KOPT-K1 (cell line): ENCODE measurements at regions not wholly inside any gene's neighbourhood (a gene's known extent, or its start where the extent isn't known, plus 50 kb on each side); places are given as distances from the start of the nearest gene placed in this dataset.

Experiments
- H3K27ac ChIP-seq: fragments of 200-600 bp; sonication (generic); 2 replicates; pipeline ENCODE4 v1.5.1; 2016; ENCODE audit warnings: antibody characterized with exemption, mild to moderate bottlenecking, low read depth, low read length; ENCODE audit not compliant: poor library complexity, severe bottlenecking
- H3K36me3 ChIP-seq: fragments of 200-600 bp; sonication (generic); 2 replicates; pipeline ENCODE4 v1.5.1; 2017; ENCODE audit warnings: antibody characterized with exemption, mild to moderate bottlenecking, low read length, moderate library complexity; ENCODE audit not compliant: insufficient read depth
- H3K9me3 ChIP-seq: fragments of 200-600 bp; sonication (generic); 2 replicates; pipeline ENCODE4 v1.5.1; 2017; ENCODE audit warnings: antibody characterized with exemption, low read length, mild to moderate bottlenecking; ENCODE audit not compliant: insufficient read depth, poor library complexity, severe bottlenecking

DNA sequence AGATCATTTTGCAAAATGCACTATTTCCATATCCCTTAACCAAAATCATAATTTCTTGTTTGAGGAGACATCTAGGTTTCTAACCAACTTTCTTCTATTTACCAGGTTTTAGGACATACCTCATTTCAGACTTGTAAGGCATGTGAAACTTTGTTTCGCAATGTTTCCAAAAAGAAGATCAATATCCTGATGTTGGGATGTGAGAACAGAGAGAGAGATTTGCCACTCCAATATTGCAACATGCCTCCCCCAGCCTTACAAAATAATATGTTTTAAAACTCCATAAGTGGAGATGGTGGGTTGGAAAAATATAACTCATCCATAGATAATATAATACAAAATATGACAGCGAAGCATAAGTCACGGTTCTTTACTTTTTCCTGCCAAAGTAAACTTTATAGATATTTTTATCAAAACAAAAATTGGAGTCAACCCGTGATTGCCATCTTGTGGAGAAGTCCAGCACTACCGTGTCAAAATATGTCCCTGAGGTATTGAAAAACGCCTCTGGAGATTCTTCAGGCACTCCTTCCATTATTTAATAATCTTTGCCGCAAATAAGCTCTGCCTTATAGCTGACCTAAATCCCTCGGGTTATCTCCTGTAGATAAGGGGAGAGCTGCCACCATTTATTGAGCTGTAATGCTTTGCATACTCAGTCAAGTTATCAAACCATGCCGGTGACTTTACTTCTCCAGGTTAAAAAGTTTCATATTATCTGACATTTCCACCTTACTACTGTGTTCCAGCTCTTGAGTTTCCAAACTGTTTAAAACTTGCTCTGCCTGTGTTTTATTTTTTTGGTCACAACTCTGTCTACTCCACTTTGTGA, 534.2 kb downstream of the HACE1 start:
- H3K36me3 ChIP-seq: no peaks in the 10 kb centered on the region
- no peak overlapping the region for H3K27ac ChIP-seq
- no peaks in the 10 kb centered on the region for H3K9me3 ChIP-seq

DNA sequence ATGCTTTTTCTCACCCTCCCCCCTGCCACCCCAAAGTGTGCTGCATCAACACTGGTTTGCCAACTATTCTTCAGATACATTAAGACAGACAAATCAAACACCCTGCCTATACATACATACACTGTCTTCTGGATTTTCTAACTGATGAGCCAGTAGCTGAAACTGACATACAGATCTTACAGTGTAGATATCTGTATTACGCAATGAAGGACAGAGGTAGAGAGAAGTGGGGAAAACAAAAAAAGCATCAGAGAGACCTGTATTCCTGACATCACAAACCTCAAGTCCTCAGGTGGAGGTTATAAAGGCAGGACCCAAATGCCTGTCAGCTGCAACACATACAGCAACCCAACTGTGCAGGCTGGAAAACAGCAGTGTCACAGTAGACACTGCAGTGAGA, 535.4 kb downstream of the HACE1 start:
- H3K27ac ChIP-seq: no peak overlapping the region
- no peaks in the 10 kb centered on the region for H3K36me3 ChIP-seq
- no peaks in the 10 kb centered on the region for H3K9me3 ChIP-seq

DNA sequence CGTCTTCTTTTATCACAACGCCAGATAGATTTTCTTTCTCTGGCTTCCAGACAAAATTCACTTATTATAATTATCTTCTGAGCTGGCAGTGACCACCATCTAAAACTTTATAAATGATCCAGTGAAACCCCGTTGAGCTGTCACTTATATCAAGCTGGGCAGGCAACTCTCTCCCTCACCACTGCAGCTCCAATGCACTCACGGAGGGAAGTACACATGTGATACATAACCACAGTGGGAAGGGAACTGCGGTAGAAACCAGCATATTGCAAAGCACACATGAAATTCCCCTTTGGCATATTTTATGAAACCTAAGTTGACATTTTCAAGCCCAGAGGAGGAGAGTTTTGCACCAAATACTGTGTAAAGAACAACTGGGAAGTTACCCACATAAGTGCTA, 536.9 kb downstream of the HACE1 start:
- H3K36me3 ChIP-seq: no peaks in the 10 kb centered on the region
- no peaks in the 10 kb centered on the region for H3K9me3 ChIP-seq
- no peak overlapping the region for H3K27ac ChIP-seq

DNA sequence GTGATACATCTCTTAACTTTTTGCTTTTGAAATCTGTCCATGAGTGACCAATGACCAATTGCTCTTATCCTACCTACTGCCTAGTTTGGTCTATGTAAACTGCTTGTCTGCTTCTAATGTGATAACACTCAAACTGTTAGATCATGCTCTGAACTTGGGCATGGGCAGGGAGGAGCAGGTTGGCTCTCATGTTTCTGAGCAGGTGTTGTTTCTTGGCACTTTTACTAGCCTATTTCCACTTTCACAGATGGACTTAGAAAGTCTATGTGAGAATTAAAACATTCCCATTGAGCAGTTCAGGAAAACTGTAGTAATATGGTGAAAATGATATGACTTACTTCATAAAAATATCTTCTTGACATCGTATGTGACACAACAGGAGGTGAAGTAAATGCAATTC, 538.4 kb downstream of the HACE1 start:
- H3K27ac ChIP-seq: no peak overlapping the region
- H3K9me3 ChIP-seq: no peaks in the 10 kb centered on the region
- H3K36me3 ChIP-seq: no peaks in the 10 kb centered on the region

DNA sequence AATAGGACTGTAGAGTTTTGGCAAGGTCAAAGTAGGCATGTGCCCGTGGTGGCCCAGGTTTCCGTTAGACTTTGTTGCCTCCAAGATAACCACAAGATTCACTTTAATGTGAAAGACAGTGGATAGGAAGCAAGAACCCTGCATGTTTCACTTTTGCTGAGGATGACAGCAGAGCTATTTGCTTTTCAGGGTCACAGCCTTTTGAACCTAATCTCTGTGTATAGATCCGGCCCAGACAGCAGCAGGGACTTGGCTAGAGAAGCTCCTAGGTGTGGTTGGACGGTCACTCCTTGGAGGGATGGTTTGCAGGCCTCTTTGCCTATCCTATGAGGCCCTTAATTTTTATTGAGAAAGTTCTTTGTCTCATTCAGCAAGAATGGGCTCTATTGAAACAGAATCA, 538.8 kb downstream of the HACE1 start:
- no peaks in the 10 kb centered on the region for H3K9me3 ChIP-seq
- no peak overlapping the region for H3K27ac ChIP-seq
- H3K36me3 ChIP-seq: no peaks in the 10 kb centered on the region

DNA sequence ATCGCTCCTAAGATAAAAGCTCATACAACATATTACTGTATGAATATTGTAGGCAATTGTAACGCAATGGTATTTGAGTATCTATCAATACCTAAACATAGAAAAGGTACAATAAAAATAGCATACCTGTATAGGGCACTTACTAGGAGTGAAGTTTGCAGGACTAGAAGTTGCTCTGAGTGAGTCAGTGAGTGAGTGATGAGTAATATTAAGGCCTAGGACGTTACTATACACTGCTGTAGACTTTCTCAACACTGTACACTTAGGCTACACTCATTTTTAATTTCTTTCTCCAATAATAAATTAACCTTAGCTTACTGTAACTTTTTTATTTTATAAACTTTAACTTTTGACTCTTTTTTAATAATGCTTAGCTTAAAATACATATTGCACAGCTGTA, 546.9 kb downstream of the HACE1 start:
- Histone ChIP-seq H3K9me3 (no peaks in the 10 kb centered on the region), H3K27ac (no peak overlapping the region), H3K36me3 (no peaks in the 10 kb centered on the region)

DNA sequence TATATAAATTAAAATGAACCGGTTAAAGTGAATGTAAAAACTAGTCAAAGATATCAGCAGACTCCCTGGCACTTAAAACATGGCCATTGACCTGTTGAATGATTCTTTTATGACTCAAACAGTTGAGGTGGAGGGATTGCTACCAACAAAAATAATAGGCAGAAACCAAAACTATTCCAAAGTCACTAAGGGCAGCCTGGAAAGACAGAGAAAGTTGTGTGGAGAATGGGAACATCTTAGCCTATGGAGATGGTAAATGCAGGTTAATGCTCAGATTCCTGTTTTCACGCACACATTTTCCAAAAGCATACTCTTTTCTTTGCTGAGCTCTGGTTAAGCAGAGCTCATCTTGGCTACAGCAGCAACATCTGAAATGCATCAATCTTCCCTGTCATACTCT, 553.5 kb downstream of the HACE1 start:
- Histone ChIP-seq H3K36me3 (no peaks in the 10 kb centered on the region), H3K9me3 (no peaks in the 10 kb centered on the region), H3K27ac (no peak overlapping the region)

DNA sequence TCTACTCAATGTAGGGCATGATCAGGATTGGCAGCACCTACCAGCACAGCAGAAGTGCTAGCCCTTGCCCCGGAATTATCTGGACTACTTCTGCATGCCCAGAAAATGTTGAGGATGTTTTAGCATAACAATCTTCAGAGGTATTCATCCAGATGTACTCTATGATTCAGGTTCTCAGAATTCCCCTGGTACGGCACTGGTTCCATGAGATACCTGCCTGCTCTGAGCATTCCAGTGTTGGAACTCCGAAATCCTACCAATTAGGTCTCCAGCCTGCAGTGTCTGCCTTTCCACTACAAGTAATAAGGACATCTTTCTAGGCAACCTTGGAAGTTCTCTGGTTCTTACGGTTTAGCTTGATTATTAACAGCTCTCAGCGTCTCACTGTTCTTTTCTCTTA, 554.5 kb downstream of the HACE1 start:
- H3K36me3 ChIP-seq: no peaks in the 10 kb centered on the region
- no peaks in the 10 kb centered on the region for H3K9me3 ChIP-seq
- H3K27ac ChIP-seq: no peak overlapping the region

DNA sequence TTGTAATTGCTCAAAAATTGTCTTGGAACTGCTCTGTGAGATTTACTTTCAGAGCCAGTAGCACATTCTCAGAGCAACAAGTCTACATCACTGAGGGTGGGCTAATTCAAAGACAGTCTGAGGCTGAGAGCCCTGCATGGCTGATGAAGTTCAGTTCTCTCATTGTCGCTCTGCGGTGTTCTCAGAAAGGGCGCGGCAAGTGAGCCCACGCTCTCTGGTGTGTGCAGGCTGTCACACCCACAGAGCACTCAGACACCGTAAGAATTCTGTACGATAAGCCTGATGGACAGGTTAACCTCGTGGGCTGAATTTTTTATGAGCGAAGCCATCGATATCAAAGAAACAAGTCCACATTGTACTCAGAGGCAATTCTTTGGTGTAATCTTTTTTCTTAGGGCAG, 557.8 kb downstream of the HACE1 start:
- Histone ChIP-seq H3K27ac (no peak overlapping the region), H3K36me3 (no peaks in the 10 kb centered on the region), H3K9me3 (no peaks in the 10 kb centered on the region)

DNA sequence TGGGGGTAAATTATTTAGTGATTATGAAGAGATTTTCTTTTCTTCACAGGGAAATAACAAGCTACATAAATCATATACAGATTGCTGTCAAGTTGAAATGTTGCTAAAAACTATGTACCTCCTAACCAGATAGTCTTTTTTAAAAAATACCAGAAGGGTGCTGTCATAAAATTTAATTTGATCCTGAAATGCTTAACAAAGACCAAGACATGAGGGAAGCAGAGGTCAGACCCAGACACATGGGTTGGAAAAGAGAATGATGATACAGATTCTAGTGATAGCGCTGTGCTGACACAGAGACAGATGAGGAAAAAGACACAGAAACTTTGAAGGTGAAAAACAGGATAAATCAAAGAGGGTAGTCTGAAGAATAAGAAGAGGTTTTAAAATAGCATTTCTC, 573.1 kb downstream of the HACE1 start:
- Histone ChIP-seq H3K36me3 (no peaks in the 10 kb centered on the region), H3K9me3 (no peaks in the 10 kb centered on the region), H3K27ac (no peak overlapping the region)

DNA sequence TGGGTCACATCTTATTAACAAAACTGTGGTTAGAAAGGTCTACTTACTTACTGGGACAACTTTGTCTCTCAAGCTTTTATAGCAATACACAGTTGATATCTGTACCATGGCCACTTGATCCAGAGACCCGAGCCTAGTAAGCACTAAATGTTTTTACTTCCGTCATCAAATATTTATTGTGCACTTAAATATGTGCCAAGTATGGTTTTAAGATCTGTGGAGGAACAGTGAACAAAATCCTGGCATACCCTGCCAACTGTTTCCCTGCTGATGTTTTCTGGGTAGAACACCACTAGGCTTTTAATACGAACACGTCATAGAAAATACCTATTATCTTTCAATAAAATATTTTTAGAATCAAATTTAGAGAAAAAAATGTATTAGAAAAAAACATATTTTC, 574.8 kb downstream of the HACE1 start:
- no peak overlapping the region for H3K27ac ChIP-seq
- H3K36me3 ChIP-seq: no peaks in the 10 kb centered on the region
- H3K9me3 ChIP-seq: no peaks in the 10 kb centered on the region

DNA sequence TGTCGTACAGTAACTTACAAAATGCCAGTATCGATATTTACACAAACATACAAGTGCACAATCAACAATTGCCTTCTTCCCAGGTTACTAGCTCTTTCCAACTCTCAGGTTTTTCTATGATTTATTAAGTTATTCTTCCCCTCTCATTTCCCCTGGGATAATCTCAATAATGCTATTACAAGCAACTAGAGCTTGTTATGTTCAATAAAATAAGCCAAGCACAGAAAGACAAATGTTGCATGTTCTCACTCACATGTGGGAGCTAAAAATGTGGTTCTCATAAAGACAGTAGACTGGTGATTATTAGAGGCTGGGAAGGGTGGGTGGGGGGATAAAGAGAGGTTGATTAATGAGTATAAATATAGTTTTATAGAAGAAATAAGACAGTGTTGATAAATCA, 577.1 kb downstream of the HACE1 start:
- H3K9me3 ChIP-seq: no peaks in the 10 kb centered on the region
- no peaks in the 10 kb centered on the region for H3K36me3 ChIP-seq
- H3K27ac ChIP-seq: no peak overlapping the region

DNA sequence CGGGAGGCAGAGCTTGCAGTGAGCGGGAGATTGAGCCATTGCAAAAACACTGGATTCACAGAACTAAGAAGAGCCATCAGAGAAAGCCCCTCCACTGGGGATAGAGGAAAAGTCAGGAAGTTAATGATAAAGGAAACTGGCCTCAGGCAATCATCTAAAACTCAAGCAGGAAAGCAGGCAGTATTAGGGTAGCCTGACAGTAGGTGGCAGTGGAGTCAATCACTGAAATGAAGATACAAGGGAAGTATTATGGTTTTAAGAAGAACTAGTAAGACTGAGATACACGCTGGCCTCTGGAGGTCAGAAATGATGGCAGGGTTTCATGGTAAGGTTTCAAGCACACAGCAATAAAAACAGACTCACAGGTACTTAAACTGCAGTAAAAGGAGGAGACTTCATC, 578.3 kb downstream of the HACE1 start:
- H3K9me3 ChIP-seq: no peaks in the 10 kb centered on the region
- no peaks in the 10 kb centered on the region for H3K36me3 ChIP-seq
- no peak overlapping the region for H3K27ac ChIP-seq

DNA sequence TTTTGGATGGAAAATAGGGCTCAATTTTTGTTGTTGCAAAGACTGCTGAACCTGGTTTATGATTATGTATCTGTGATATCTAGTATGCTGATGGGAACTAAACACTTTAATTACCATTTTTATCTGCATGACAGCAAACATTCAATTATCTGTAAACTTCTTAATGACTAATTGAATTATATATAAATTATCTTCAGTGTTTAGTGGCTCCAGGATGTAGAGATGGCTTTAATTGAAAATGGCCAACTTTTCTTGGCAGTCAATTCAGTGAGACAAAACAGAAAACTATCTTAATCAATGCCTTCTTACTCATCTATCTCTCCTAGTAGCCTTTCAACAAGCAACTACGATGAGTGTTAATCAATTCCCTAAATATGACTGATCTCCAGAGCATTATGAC, 591.3 kb downstream of the HACE1 start:
- no peak overlapping the region for H3K27ac ChIP-seq
- H3K9me3 ChIP-seq: no peaks in the 10 kb centered on the region
- H3K36me3 ChIP-seq: no peaks in the 10 kb centered on the region

DNA sequence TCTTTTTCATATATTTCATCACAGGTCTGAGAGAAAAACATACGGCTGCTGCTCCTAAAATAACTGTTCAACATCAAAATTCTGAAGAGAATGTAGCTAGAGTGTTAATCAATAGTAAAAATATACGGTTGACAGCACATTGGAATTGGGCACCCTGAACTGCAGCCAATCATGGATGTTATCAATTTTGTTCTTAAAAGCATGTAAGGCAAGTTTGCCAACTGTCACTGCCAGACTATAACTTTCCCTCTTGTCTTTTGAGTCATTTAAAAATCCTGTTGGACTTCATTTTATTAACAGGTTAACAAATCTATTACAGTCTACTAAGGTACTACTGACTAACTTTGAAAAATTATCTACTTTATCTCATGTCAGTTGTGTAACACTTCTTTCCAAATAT, 592.8 kb downstream of the HACE1 start:
- no peaks in the 10 kb centered on the region for H3K9me3 ChIP-seq
- H3K27ac ChIP-seq: no peak overlapping the region
- no peaks in the 10 kb centered on the region for H3K36me3 ChIP-seq

DNA sequence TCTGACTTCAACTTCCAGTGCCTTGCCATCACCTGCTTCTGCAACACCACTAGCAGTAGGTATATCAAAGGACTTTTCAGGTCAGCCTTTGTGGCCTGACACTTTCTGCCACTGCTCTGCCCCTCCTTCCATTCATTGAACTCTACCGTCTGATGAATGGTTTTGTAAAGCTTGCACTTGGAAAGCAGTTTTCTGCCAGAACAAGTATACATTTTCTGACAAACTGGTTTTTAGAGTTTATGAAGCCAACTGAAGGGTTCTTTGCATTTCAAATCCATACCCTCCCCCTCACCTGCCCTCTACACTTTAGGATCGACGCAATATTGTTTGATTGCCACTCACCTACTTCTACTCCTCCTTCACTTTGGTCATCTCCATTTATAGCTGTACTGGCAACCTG, 603.1 kb downstream of the HACE1 start:
- Histone ChIP-seq H3K9me3 (no peaks in the 10 kb centered on the region), H3K36me3 (no peaks in the 10 kb centered on the region), H3K27ac (no peak overlapping the region)
